ENCODE measurements at regions not wholly inside any gene's neighbourhood (a gene's known extent, or its start where the extent isn't known, plus 50 kb on each side); places are given as distances from the start of the nearest gene placed in this dataset.

GRCh38 chr18:24757134-24757533 lies 296.7 kb downstream of the HRH4 start:
- H3K4me1 ChIP-seq (ENCODE audit: control insufficient read depth in 4 of 4, insufficient read depth in 4 of 4, low read length in 3 of 4) = no peaks in the 10 kb centered on the region
- DNase-seq (ENCODE audit: low spot score) = no peak
- no peak overlapping the region for H3K27ac ChIP-seq (ENCODE audit: low read depth in 1 of 2, low read length in 2 of 2)
- TF ChIP-seq RXRA (IDR thresholded peaks at IDR 0.05) (no peak), RAD21 (IDR thresholded peaks at IDR 0.05) (no peak), HNF4A (conservative IDR thresholded peaks at IDR 0.05) (no peak), NR2F2 (IDR thresholded peaks at IDR 0.05) (no peak), FOXA1 (IDR thresholded peaks at IDR 0.05) (no peak)
- no peaks in the 10 kb centered on the region for H3K36me3 ChIP-seq (ENCODE audit: control insufficient read depth in 4 of 4, insufficient read depth in 3 of 4, low read depth in 1 of 4, low read length in 3 of 4)
- H3K27me3 ChIP-seq (ENCODE audit: control insufficient read depth in 4 of 4, insufficient read depth in 4 of 4, low read length in 3 of 4) = peaks cover 0 to 3% (median 0%) of the 10 kb centered on the region in 4 donors
- peaks cover 0 to 4% (median 0%) of the 10 kb centered on the region in 4 donors for H3K9me3 ChIP-seq (ENCODE audit: control insufficient read depth in 4 of 4, low read length in 3 of 4)
- H3K4me3 ChIP-seq (ENCODE audit: low read depth in 1 of 3, low read length in 3 of 3) = no peak overlapping the region
- H3K9ac ChIP-seq (ENCODE audit: low read depth in 1 of 2, low read length in 2 of 2) = no peak overlapping the region

DNA sequence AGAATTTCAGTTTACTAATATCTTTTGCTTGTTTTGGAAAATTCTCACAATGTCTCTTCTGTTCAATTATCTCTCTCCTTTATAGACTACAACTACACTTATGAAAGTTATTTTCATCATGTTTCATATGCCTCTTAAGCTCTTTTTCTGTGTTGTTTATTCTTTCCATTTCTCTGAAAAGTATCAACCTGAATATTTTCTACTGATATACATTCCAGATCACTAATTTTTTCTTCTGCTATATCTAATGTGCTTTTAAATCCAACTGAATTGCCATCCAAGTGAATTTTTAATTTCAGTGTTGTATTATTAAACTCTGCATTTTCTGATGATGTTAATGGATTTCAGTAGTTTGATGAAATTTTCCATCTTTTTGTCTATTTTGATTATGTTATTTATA lies 301.3 kb downstream of the HRH4 start:
- Histone ChIP-seq H3K27me3 (ENCODE audit: control insufficient read depth in 4 of 4, insufficient read depth in 4 of 4, low read length in 3 of 4) (peaks cover 0 to 3% (median 0%) of the 10 kb centered on the region in 4 donors), H3K27ac (ENCODE audit: low read depth in 1 of 2, low read length in 2 of 2) (no peak overlapping the region), H3K9me3 (ENCODE audit: control insufficient read depth in 4 of 4, low read length in 3 of 4) (peaks cover 0 to 4% (median 0%) of the 10 kb centered on the region in 4 donors), H3K4me1 (ENCODE audit: control insufficient read depth in 4 of 4, insufficient read depth in 4 of 4, low read length in 3 of 4) (no peaks in the 10 kb centered on the region), H3K9ac (ENCODE audit: low read depth in 1 of 2, low read length in 2 of 2) (no peak overlapping the region), H3K4me3 (ENCODE audit: low read depth in 1 of 3, low read length in 3 of 3) (no peak overlapping the region), H3K36me3 (ENCODE audit: control insufficient read depth in 4 of 4, insufficient read depth in 3 of 4, low read depth in 1 of 4, low read length in 3 of 4) (no peaks in the 10 kb centered on the region)
- TF ChIP-seq NR2F2 (IDR thresholded peaks at IDR 0.05) (no peak), SP1 (IDR thresholded peaks at IDR 0.05) (no peak), RAD21 (IDR thresholded peaks at IDR 0.05) (no peak)
- DNase-seq (ENCODE audit: low spot score) = no peak

- TF ChIP-seq, protein P1, sequence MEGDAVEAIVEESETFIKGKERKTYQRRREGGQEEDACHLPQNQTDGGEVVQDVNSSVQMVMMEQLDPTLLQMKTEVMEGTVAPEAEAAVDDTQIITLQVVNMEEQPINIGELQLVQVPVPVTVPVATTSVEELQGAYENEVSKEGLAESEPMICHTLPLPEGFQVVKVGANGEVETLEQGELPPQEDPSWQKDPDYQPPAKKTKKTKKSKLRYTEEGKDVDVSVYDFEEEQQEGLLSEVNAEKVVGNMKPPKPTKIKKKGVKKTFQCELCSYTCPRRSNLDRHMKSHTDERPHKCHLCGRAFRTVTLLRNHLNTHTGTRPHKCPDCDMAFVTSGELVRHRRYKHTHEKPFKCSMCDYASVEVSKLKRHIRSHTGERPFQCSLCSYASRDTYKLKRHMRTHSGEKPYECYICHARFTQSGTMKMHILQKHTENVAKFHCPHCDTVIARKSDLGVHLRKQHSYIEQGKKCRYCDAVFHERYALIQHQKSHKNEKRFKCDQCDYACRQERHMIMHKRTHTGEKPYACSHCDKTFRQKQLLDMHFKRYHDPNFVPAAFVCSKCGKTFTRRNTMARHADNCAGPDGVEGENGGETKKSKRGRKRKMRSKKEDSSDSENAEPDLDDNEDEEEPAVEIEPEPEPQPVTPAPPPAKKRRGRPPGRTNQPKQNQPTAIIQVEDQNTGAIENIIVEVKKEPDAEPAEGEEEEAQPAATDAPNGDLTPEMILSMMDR (IDR thresholded peaks at IDR 0.05; ENCODE audit: low read depth, low read length, missing input control) = no peak
- no peak for TF ChIP-seq GABPA (IDR thresholded peaks at IDR 0.05 in 1 of 2, conservative IDR thresholded peaks at IDR 0.05 in 1 of 2)
- TF ChIP-seq FOXA1 (IDR thresholded peaks at IDR 0.05) = no peak
- TF ChIP-seq YY1 (IDR thresholded peaks at IDR 0.05) = no peak
- no peak for TF ChIP-seq SP1 (IDR thresholded peaks at IDR 0.05)
- TF ChIP-seq, protein P2, sequence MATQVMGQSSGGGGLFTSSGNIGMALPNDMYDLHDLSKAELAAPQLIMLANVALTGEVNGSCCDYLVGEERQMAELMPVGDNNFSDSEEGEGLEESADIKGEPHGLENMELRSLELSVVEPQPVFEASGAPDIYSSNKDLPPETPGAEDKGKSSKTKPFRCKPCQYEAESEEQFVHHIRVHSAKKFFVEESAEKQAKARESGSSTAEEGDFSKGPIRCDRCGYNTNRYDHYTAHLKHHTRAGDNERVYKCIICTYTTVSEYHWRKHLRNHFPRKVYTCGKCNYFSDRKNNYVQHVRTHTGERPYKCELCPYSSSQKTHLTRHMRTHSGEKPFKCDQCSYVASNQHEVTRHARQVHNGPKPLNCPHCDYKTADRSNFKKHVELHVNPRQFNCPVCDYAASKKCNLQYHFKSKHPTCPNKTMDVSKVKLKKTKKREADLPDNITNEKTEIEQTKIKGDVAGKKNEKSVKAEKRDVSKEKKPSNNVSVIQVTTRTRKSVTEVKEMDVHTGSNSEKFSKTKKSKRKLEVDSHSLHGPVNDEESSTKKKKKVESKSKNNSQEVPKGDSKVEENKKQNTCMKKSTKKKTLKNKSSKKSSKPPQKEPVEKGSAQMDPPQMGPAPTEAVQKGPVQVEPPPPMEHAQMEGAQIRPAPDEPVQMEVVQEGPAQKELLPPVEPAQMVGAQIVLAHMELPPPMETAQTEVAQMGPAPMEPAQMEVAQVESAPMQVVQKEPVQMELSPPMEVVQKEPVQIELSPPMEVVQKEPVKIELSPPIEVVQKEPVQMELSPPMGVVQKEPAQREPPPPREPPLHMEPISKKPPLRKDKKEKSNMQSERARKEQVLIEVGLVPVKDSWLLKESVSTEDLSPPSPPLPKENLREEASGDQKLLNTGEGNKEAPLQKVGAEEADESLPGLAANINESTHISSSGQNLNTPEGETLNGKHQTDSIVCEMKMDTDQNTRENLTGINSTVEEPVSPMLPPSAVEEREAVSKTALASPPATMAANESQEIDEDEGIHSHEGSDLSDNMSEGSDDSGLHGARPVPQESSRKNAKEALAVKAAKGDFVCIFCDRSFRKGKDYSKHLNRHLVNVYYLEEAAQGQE (IDR thresholded peaks at IDR 0.05) = no peak
- TF ChIP-seq, protein P3, sequence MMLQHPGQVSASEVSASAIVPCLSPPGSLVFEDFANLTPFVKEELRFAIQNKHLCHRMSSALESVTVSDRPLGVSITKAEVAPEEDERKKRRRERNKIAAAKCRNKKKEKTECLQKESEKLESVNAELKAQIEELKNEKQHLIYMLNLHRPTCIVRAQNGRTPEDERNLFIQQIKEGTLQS (IDR thresholded peaks at IDR 0.05) = no peak
- no peak for TF ChIP-seq EGR1 (IDR thresholded peaks at IDR 0.05; ENCODE audit: low read depth in 2 of 2)
- no peak for TF ChIP-seq HNF4G (IDR thresholded peaks at IDR 0.05)
- no peak for TF ChIP-seq TAF1 (conservative IDR thresholded peaks at IDR 0.05)
- TF ChIP-seq JUND (IDR thresholded peaks at IDR 0.05) = no peak
- TF ChIP-seq, protein P4, sequence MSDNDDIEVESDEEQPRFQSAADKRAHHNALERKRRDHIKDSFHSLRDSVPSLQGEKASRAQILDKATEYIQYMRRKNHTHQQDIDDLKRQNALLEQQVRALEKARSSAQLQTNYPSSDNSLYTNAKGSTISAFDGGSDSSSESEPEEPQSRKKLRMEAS (IDR thresholded peaks at IDR 0.05) = no peak
- no peak for TF ChIP-seq HNF4A (conservative IDR thresholded peaks at IDR 0.05)
- TF ChIP-seq NR2F2 (IDR thresholded peaks at IDR 0.05) = no peak
- no peak for TF ChIP-seq FOXA2 (IDR thresholded peaks at IDR 0.05)
- TF ChIP-seq RXRA (IDR thresholded peaks at IDR 0.05) = no peak
- TF ChIP-seq RAD21 (IDR thresholded peaks at IDR 0.05) = no peak
- TF ChIP-seq, protein P5, sequence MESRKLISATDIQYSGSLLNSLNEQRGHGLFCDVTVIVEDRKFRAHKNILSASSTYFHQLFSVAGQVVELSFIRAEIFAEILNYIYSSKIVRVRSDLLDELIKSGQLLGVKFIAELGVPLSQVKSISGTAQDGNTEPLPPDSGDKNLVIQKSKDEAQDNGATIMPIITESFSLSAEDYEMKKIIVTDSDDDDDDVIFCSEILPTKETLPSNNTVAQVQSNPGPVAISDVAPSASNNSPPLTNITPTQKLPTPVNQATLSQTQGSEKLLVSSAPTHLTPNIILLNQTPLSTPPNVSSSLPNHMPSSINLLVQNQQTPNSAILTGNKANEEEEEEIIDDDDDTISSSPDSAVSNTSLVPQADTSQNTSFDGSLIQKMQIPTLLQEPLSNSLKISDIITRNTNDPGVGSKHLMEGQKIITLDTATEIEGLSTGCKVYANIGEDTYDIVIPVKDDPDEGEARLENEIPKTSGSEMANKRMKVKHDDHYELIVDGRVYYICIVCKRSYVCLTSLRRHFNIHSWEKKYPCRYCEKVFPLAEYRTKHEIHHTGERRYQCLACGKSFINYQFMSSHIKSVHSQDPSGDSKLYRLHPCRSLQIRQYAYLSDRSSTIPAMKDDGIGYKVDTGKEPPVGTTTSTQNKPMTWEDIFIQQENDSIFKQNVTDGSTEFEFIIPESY (IDR thresholded peaks at IDR 0.05) = no peak
- 43% methylated on average over 1 of the region's 1 CpG for WGBS
- H3K27ac ChIP-seq (ENCODE audit: low read depth in 1 of 2, low read length in 2 of 2) = no peak overlapping the region
- no peak for DNase-seq (ENCODE audit: low spot score)
- H3K27me3 ChIP-seq (ENCODE audit: control insufficient read depth in 4 of 4, insufficient read depth in 4 of 4, low read length in 3 of 4) = peaks cover 0 to 3% (median 0%) of the 10 kb centered on the region in 4 donors
- no peaks in the 10 kb centered on the region for H3K36me3 ChIP-seq (ENCODE audit: control insufficient read depth in 4 of 4, insufficient read depth in 3 of 4, low read depth in 1 of 4, low read length in 3 of 4)
- peaks cover 0 to 4% (median 0%) of the 10 kb centered on the region in 4 donors for H3K9me3 ChIP-seq (ENCODE audit: control insufficient read depth in 4 of 4, low read length in 3 of 4)
- no peaks in the 10 kb centered on the region for H3K4me1 ChIP-seq (ENCODE audit: control insufficient read depth in 4 of 4, insufficient read depth in 4 of 4, low read length in 3 of 4)
- H3K4me3 ChIP-seq (ENCODE audit: low read depth in 1 of 3, low read length in 3 of 3) = no peak overlapping the region
- H3K9ac ChIP-seq (ENCODE audit: low read depth in 1 of 2, low read length in 2 of 2) = no peak overlapping the region
Observed at GRCh38 chr18:24762511-24762910, 302.1 kb downstream of the HRH4 start.

Measured in liver (tissue), 8 donors.